Muscle layer of duodenum (tissue), 2 donors: ENCODE measurements at regions not wholly inside any gene's neighbourhood (a gene's known extent, or its start where the extent isn't known, plus 50 kb on each side); places are given as distances from the start of the nearest gene placed in this dataset.

Experiments
- H3K27ac ChIP-seq: one replicate; pipeline ENCODE4 v1.7.0; 2013; ENCODE audit warnings: mild to moderate bottlenecking, low read length
- H3K27me3 ChIP-seq: one replicate; pipeline ENCODE4 v1.7.0; 2013; ENCODE audit warnings: low read depth, mild to moderate bottlenecking, control low read depth, low read length
- H3K36me3 ChIP-seq, 2 donors: one replicate each; pipeline ENCODE4 v1.7.0; 2013; ENCODE audit warnings: low read length in 2 of 2, control low read depth in 1 of 2, mild to moderate bottlenecking in 1 of 2; ENCODE audit not compliant: insufficient read depth in 2 of 2, control insufficient read depth in 1 of 2
- H3K4me1 ChIP-seq, 2 donors: one replicate each; pipeline ENCODE4 v1.7.0; 2013; ENCODE audit warnings: low read length in 2 of 2, mild to moderate bottlenecking in 2 of 2, control low read depth in 1 of 2, moderate library complexity in 1 of 2; ENCODE audit not compliant: insufficient read depth in 2 of 2, control insufficient read depth in 1 of 2
- H3K4me3 ChIP-seq, 2 donors: one replicate each; pipeline ENCODE4 v1.7.0; 2013; ENCODE audit warnings: low read length in 2 of 2, low read depth in 1 of 2, mild to moderate bottlenecking in 1 of 2
- H3K9me3 ChIP-seq, 2 donors: one replicate each; pipeline ENCODE4 v1.7.0; 2013; ENCODE audit warnings: low read length in 2 of 2, control low read depth in 1 of 2, mild to moderate bottlenecking in 1 of 2; ENCODE audit not compliant: control insufficient read depth in 1 of 2
- donor health status: healthy.

DNA sequence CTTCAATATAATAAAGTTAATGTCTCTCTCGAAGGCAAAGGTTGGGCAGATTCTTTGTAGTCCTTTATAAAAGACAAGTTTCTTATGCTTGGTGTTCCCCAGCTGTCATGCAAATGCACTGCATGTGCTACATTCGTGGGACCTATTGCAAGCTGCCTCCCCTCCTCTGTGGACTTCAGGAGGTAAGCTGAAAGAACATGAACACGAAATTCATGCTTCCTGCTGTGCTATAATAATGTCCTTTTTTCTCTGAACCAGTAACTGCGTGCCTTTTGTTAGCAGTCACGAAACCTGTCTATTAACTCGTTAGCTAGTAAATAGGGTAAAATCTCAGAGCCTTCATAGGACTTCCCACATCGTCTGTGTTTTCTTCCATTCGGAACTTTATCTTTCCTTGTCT lies 363.5 kb downstream of the CDH9 start:
- no peak overlapping the region for H3K4me3 ChIP-seq
- no peaks in the 10 kb centered on the region for H3K4me1 ChIP-seq
- no peaks in the 10 kb centered on the region for H3K9me3 ChIP-seq
- H3K27me3 ChIP-seq, result no peaks in the 10 kb centered on the region
- no peaks in the 10 kb centered on the region for H3K36me3 ChIP-seq
- H3K27ac ChIP-seq, result no peak overlapping the region

- H3K4me1 ChIP-seq, result no peaks in the 10 kb centered on the region
- no peak overlapping the region for H3K27ac ChIP-seq
- H3K27me3 ChIP-seq, result no peaks in the 10 kb centered on the region
- no peak overlapping the region for H3K4me3 ChIP-seq
- no peaks in the 10 kb centered on the region for H3K9me3 ChIP-seq
- no peaks in the 10 kb centered on the region for H3K36me3 ChIP-seq
Observed at GRCh38 chr5:26669523-26669922, 368.9 kb downstream of the CDH9 start.

GRCh38 chr5:26669031-26669430 lies 369.4 kb downstream of the CDH9 start:
- Histone ChIP-seq H3K36me3 (no peaks in the 10 kb centered on the region), H3K27ac (no peak overlapping the region), H3K4me3 (no peak overlapping the region), H3K9me3 (no peaks in the 10 kb centered on the region), H3K27me3 (no peaks in the 10 kb centered on the region), H3K4me1 (no peaks in the 10 kb centered on the region)

DNA sequence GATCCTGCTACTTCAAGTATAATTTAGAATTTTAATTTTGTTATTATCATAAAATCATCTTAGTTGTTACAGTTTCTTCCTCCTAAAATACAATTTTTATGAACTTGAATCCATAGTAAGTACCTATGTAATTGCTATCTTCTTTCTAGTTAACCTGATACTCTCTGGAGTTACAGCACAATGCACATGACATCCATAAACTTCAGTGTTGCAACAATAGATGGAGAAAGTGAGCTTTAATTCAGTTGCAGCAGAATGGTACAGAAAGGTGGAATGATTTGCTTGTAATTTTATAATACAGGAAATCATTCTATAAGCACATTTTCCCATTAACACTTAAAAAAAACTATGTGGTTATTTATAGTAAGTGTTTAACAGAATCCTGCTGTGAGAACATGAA lies 372.0 kb downstream of the CDH9 start:
- Histone ChIP-seq H3K27ac (no peak overlapping the region), H3K4me1 (no peaks in the 10 kb centered on the region), H3K27me3 (no peaks in the 10 kb centered on the region), H3K9me3 (no peaks in the 10 kb centered on the region), H3K4me3 (no peak overlapping the region), H3K36me3 (no peaks in the 10 kb centered on the region)

- no peak overlapping the region for H3K4me3 ChIP-seq
- H3K27me3 ChIP-seq, result no peaks in the 10 kb centered on the region
- no peaks in the 10 kb centered on the region for H3K9me3 ChIP-seq
- no peaks in the 10 kb centered on the region for H3K36me3 ChIP-seq
- H3K27ac ChIP-seq, result no peak overlapping the region
- no peaks in the 10 kb centered on the region for H3K4me1 ChIP-seq
Observed at GRCh38 chr5:26663500-26663899, 374.9 kb downstream of the CDH9 start.

- Histone ChIP-seq H3K27ac (no peak overlapping the region), H3K4me3 (no peak overlapping the region), H3K36me3 (no peaks in the 10 kb centered on the region), H3K4me1 (no peaks in the 10 kb centered on the region), H3K9me3 (no peaks in the 10 kb centered on the region), H3K27me3 (no peaks in the 10 kb centered on the region)
Observed at GRCh38 chr5:26662806-26663360, 375.5 kb downstream of the CDH9 start.

DNA sequence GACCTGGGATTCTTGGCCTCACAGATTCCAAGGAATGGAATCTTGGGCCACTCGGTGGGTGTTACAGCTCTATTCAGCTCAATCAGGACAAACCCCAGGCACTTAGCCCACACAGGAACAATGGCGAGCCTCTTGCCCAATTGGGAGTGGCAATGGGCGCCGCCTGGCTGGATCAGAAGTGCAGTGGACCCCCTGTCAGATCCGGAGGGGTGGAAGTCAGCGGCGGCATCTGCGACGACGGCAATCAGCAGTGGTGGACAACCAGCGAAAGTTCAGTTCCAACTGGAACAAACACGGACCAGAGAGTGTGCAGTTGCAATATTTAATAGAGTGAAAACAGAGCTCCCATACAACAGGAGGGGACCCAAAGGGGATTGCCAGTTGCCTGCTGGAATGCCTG lies 378.3 kb downstream of the CDH9 start:
- H3K36me3 ChIP-seq, result no peaks in the 10 kb centered on the region
- H3K4me1 ChIP-seq, result no peaks in the 10 kb centered on the region
- H3K27me3 ChIP-seq, result no peaks in the 10 kb centered on the region
- H3K9me3 ChIP-seq, result peaks cover 0 to 2% of the 10 kb centered on the region in 2 donors
- no peak overlapping the region for H3K4me3 ChIP-seq
- H3K27ac ChIP-seq, result no peak overlapping the region

GRCh38 chr5:26649000-26649399 lies 389.4 kb downstream of the CDH9 start:
- H3K4me1 ChIP-seq, result no peaks in the 10 kb centered on the region
- no peaks in the 10 kb centered on the region for H3K36me3 ChIP-seq
- no peak overlapping the region for H3K4me3 ChIP-seq
- H3K27me3 ChIP-seq, result no peaks in the 10 kb centered on the region
- no peaks in the 10 kb centered on the region for H3K9me3 ChIP-seq
- no peak overlapping the region for H3K27ac ChIP-seq

DNA sequence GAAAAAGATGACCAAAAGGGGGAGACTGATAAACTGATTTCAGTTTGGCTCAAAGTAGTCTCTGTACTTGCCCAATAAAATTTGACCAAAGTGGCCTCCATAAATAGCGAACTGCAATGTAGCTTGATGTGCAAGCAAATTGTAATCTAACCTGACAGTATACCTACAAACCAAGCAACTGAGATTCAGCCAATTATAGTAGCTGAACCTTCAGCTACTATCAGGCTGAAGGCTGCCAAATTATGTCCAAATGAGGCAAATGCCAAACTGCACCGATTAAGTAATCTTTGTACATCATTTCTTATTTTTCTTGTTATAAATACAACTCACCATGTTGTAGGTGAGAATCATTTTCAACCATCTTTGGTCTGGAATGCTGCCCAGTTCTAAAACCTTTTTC lies 390.6 kb downstream of the CDH9 start:
- Histone ChIP-seq H3K27me3 (no peaks in the 10 kb centered on the region), H3K36me3 (no peaks in the 10 kb centered on the region), H3K4me3 (no peak overlapping the region), H3K27ac (no peak overlapping the region), H3K4me1 (no peaks in the 10 kb centered on the region), H3K9me3 (no peaks in the 10 kb centered on the region)

- Histone ChIP-seq H3K27ac (no peak overlapping the region), H3K27me3 (no peaks in the 10 kb centered on the region), H3K9me3 (no peaks in the 10 kb centered on the region), H3K4me1 (no peaks in the 10 kb centered on the region), H3K36me3 (no peaks in the 10 kb centered on the region), H3K4me3 (no peak overlapping the region)
Observed at GRCh38 chr5:26645659-26646058, 392.7 kb downstream of the CDH9 start.

- no peaks in the 10 kb centered on the region for H3K27me3 ChIP-seq
- no peaks in the 10 kb centered on the region for H3K9me3 ChIP-seq
- H3K36me3 ChIP-seq, result no peaks in the 10 kb centered on the region
Observed at GRCh38 chr5:26641492-26641891, 396.9 kb downstream of the CDH9 start.

DNA sequence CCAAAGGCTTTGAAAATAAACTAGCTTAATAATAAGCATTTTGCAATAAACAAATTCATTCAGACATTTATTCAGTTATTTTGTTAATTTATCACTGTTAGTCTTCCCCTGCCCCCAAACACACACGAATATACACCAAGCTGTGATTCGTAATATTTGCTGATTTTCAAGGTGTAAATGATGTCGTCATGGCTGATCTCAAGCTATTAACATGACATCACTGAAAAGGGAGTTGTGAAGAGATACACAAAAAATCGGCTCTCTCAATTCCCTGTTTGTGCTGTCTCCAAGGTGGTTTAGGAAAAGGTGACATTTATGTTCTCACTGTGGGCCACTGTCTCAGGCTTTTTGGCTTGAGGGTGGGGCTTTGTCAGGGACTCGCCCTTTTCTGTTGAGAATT lies 413.3 kb downstream of the CDH9 start:
- no peak overlapping the region for H3K27ac ChIP-seq

More at GRCh38 chr5:26641492-26641891, 396.9 kb downstream of the CDH9 start:
- Histone ChIP-seq H3K27ac (no peak overlapping the region), H3K4me1 (no peaks in the 10 kb centered on the region), H3K4me3 (no peak overlapping the region)

More for the DNA sequence above, 413.3 kb downstream of the CDH9 start:
- H3K27me3 ChIP-seq, result no peaks in the 10 kb centered on the region
- no peaks in the 10 kb centered on the region for H3K4me1 ChIP-seq
- H3K9me3 ChIP-seq, result no peaks in the 10 kb centered on the region
- no peak overlapping the region for H3K4me3 ChIP-seq
- no peaks in the 10 kb centered on the region for H3K36me3 ChIP-seq
